OCI-LY1 (cell line): ENCODE measurements at regions not wholly inside any gene's neighbourhood (a gene's known extent, or its start where the extent isn't known, plus 50 kb on each side); places are given as distances from the start of the nearest gene placed in this dataset.

Experiments
- CTCF ChIP-seq: fragments of 200-600 bp; sonication (generic), shearing (Covaris generic); IDR thresholded peaks from 2 replicates; pipeline ENCODE4 v1.5.1; 2017; ENCODE audit warnings: mild to moderate bottlenecking, antibody characterized with exemption, low read length, moderate library complexity, mixed read lengths
- EZH2 ChIP-seq: fragments of 200-600 bp; sonication (generic), shearing (Covaris generic); IDR thresholded peaks from 2 replicates; pipeline ENCODE4 v1.8.0; 2017; ENCODE audit warnings: borderline replicate concordance, mixed run types, mild to moderate bottlenecking, antibody characterized with exemption, low read length, moderate library complexity, mixed read lengths

DNA sequence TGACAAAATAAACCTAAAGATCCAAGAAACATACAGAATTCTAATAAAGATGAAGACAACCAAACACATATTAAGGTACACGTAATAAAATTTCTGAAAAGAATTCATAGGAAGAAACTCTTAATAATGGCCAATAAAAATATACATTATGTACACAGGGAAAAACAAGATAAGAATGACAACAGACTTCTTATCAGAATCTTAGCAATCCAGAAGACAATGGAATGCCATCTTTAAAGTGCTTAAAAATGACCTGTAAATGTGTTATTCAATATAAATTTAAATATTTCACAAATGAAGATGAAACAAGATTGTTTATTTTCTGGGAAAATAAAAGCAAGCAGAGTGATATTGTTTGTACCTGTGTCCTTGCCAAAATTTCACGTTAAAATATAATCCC, 530.4 kb upstream of the PTBP2 start:
- no peak for TF ChIP-seq CTCF
- no peak for TF ChIP-seq EZH2
